Left lung (tissue), 4 donors: ENCODE measurements at regions not wholly inside any gene's neighbourhood (a gene's known extent, or its start where the extent isn't known, plus 50 kb on each side); places are given as distances from the start of the nearest gene placed in this dataset.
A peak's percentile ranks its signal among the peaks of the same experiment; 100 is the strongest.

Source experiments
- ATAC-seq: fragments of 200-7000 bp; cut with Tn5 transposase; one replicate; pipeline ENCODE4 v1.9.1; 2020; ENCODE audit warnings: moderate library complexity
- DNase-seq, 4 donors: peaks; one replicate each; pipeline ENCODE4 v3.0.0-alpha.2; 2013 to 2020
- H3K27ac ChIP-seq, 2 donors: fragments of 200-600 bp; sonication (generic) in 1 of 2; one replicate each; pipeline versions ENCODE4 v1.5.0 to v1.8.0; 2020 to 2021
- H3K27me3 ChIP-seq, 2 donors: fragments of 200-600 bp; sonication (generic) in 1 of 2; one replicate each; pipeline versions ENCODE4 v1.5.0 to v1.8.0; 2020 to 2021
- H3K36me3 ChIP-seq, 2 donors: fragments of 200-600 bp; sonication (generic) in 1 of 2; one replicate each; pipeline versions ENCODE4 v1.5.0 to v1.8.0; 2020 to 2021
- H3K4me1 ChIP-seq, 2 donors: fragments of 200-600 bp; one replicate each; pipeline ENCODE4 v1.8.0; 2021
- H3K4me3 ChIP-seq, 2 donors: fragments of 200-600 bp; sonication (generic) in 1 of 2; one replicate each; pipeline versions ENCODE4 v1.5.0 to v1.8.0; 2020 to 2021; ENCODE audit warnings: mild to moderate bottlenecking in 1 of 2
- H3K9me3 ChIP-seq, 2 donors: fragments of 200-600 bp; sonication (generic) in 1 of 2; one replicate each; pipeline versions ENCODE4 v1.5.0 to v1.8.0; 2020 to 2021
- CTCF ChIP-seq, 2 donors: fragments of 200-600 bp; sonication (generic) in 1 of 2; IDR thresholded peaks; one replicate each; pipeline versions ENCODE4 v1.5.0 to v1.8.0; 2021; ENCODE audit warnings: antibody characterized with exemption in 2 of 2
- intact Hi-C, 2 donors: fragments of 100-400 bp; cut with DNase I; formaldehyde crosslinking; loops; one replicate each; pipeline versions ENCODE4 v1.11.2 to v1.14.2; 2022
- donor health status: DM: no; HTN: yes; CAD: no.
- donor health status: DM: no; HTN: no; CAD: no.

DNA sequence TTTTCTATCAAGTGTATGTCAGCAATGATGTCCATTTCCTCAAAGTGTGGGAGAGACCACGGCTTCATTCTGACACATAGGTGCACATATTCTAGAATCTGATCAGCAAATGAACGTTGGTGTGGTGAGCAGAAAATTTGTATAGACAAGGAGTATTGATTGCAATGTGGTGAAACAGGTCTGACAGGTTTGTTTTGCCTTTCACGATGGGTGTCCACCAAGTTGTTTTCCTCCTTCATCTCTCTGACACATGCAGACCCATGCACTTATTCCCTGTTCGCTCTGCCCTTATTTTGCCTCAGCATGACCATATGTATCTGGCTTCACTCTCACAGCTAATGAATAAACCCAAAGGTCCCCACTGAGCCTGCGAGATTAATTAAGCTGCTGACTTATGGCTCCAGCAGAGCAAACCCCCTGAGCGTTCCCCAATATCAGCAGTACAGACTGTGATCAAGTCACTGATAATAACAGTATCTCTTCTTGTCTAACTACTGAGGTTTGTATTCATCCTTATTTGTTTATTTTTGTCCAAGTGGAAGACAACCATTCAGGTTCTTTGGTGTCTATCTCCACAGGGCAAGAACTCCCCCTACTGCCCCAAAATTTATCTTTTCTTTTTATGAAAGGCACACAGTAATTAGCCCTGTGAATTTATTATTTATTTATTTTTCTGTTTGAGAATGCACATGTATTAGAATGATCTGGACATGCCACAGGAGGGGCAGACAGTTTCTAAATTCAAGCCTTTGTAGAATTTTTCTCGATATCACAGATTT lies 178.3 kb upstream of the HSFY2 start:
- no peaks in the 10 kb centered on the region for H3K36me3 ChIP-seq
- peak in 1 of 4 donors; percentile 4 for DNase-seq
- H3K27me3 ChIP-seq, result no peaks in the 10 kb centered on the region
- no peak overlapping the region for H3K4me3 ChIP-seq
- no peaks in the 10 kb centered on the region for H3K4me1 ChIP-seq
- peaks cover 0 to 5% of the 10 kb centered on the region in 2 donors for H3K9me3 ChIP-seq
- no peak for TF ChIP-seq CTCF (IDR thresholded peaks at IDR 0.05)
- intact Hi-C loops, result no loop called here
- H3K27ac ChIP-seq, result no peak overlapping the region
- ATAC-seq, result no peak

DNA sequence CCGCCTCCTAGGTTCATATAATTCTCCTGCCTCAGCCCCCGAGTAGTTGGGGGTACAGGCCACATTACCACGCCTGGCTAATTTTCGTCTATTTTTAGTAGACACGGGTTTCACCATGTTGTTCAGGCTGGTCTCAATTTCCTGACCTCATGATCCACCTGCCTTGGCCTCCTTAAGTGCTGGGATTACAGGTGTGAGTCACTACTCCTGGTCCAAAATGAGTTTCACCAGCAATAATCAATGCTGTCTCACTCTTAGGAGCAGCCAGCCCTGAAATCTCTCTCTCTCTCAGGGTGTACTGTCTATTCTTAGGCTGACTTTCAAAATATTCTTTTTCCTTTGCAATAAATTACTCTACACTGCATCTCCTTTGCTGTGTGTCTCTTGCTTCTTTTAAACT lies 177.5 kb upstream of the HSFY2 start:
- Histone ChIP-seq H3K27ac (no peak overlapping the region), H3K9me3 (peaks cover 0 to 5% of the 10 kb centered on the region in 2 donors), H3K27me3 (no peaks in the 10 kb centered on the region), H3K36me3 (no peaks in the 10 kb centered on the region), H3K4me1 (no peaks in the 10 kb centered on the region), H3K4me3 (no peak overlapping the region)
- DNase-seq (no peak), ATAC-seq (no peak)
- intact Hi-C loops, result no loop called here
- TF ChIP-seq CTCF (IDR thresholded peaks at IDR 0.05), result no peak

- no peaks in the 10 kb centered on the region for H3K4me1 ChIP-seq
- H3K9me3 ChIP-seq, result no peaks in the 10 kb centered on the region
- no peaks in the 10 kb centered on the region for H3K27me3 ChIP-seq
- no peak for TF ChIP-seq CTCF (IDR thresholded peaks at IDR 0.05)
- no peak overlapping the region for H3K27ac ChIP-seq
- intact Hi-C loops, result no loop called here
- DNase-seq (no peak), ATAC-seq (no peak)
- H3K36me3 ChIP-seq, result no peaks in the 10 kb centered on the region
- no peak overlapping the region for H3K4me3 ChIP-seq
Measured at GRCh38 chrY:18936831-18937230, 163.3 kb upstream of the HSFY2 start.

- Histone ChIP-seq H3K36me3 (no peaks in the 10 kb centered on the region), H3K9me3 (no peaks in the 10 kb centered on the region), H3K27me3 (no peaks in the 10 kb centered on the region), H3K27ac (no peak overlapping the region), H3K4me3 (no peak overlapping the region), H3K4me1 (no peaks in the 10 kb centered on the region)
- ATAC-seq (no peak), DNase-seq (no peak)
- TF ChIP-seq CTCF (IDR thresholded peaks at IDR 0.05), result no peak
- intact Hi-C loops, result no loop called here
Measured at GRCh38 chrY:18919256-18919655, 145.7 kb upstream of the HSFY2 start.

GRCh38 chrY:18912846-18913245 lies 139.3 kb upstream of the HSFY2 start:
- no peak for TF ChIP-seq CTCF (IDR thresholded peaks at IDR 0.05)
- Histone ChIP-seq H3K27me3 (no peaks in the 10 kb centered on the region), H3K36me3 (no peaks in the 10 kb centered on the region), H3K4me1 (no peaks in the 10 kb centered on the region), H3K27ac (no peak overlapping the region), H3K4me3 (no peak overlapping the region), H3K9me3 (no peaks in the 10 kb centered on the region)
- DNase-seq (no peak), ATAC-seq (no peak)
- intact Hi-C loops, result no loop called here
